OCI-LY7 (cell line): ENCODE measurements at regions not wholly inside any gene's neighbourhood (a gene's known extent, or its start where the extent isn't known, plus 50 kb on each side); places are given as distances from the start of the nearest gene placed in this dataset.

ENCODE experiments used
- BruUV-seq: library from RNA; stranded (reverse); fragments of 400-500 nt; replicated peaks from 2 replicates; lab custom pipeline; 2021; lab: Mats Ljungman, UMichigan
- CTCF ChIA-PET: fragments of 300-600 bp; sonication (Branson Sonifier 250); formaldehyde crosslinking; loops from one replicate; lab custom pipeline; 2022; ENCODE audit warnings: antibody characterized with exemption; ENCODE audit not compliant: unreplicated experiment; lab: Charles Lee
- POLR2A ChIA-PET: fragments of 300-600 bp; sonication (Branson Sonifier 250); formaldehyde crosslinking; loops from one replicate; lab custom pipeline; 2022; ENCODE audit warnings: antibody characterized with exemption; lab: Charles Lee
- DNase-seq: peaks from one replicate; pipeline ENCODE4 v3.0.0-alpha.2; 2015; ENCODE audit warnings: low spot score
- H2AFZ ChIP-seq: fragments of 200-600 bp; sonication (generic), shearing (Covaris generic); 2 replicates; pipeline ENCODE4 v1.6.1; 2014; ENCODE audit warnings: mild to moderate bottlenecking, antibody characterized with exemption, low read length, moderate library complexity
- H3K27ac ChIP-seq: fragments of 200-600 bp; sonication (generic); 2 replicates; pipeline ENCODE4 v1.5.1; 2014; ENCODE audit warnings: mixed run types, low read depth, mild to moderate bottlenecking, moderate library complexity, low read length, inconsistent platforms; ENCODE audit not compliant: poor library complexity, severe bottlenecking
- H3K36me3 ChIP-seq: fragments of 200-600 bp; sonication (generic); 2 replicates; pipeline ENCODE4 v1.6.1; 2014; ENCODE audit warnings: mild to moderate bottlenecking, antibody characterized with exemption, low read length, moderate library complexity, mixed read lengths; ENCODE audit not compliant: insufficient read depth
- H3K4me1 ChIP-seq: fragments of 200-600 bp; sonication (generic); 2 replicates; pipeline ENCODE4 v1.5.1; 2014; ENCODE audit warnings: mild to moderate bottlenecking, low read length; ENCODE audit not compliant: insufficient read depth, poor library complexity, severe bottlenecking
- H3K4me2 ChIP-seq: fragments of 200-600 bp; sonication (generic); 2 replicates; pipeline ENCODE4 v1.6.1; 2014; ENCODE audit warnings: mild to moderate bottlenecking, low read length
- H3K4me3 ChIP-seq: fragments of 200-600 bp; sonication (generic); 2 replicates; pipeline ENCODE4 v1.5.1; 2014; ENCODE audit warnings: mild to moderate bottlenecking, low read depth, low read length; ENCODE audit not compliant: poor library complexity, severe bottlenecking
- H3K79me2 ChIP-seq: fragments of 200-600 bp; sonication (generic); 2 replicates; pipeline ENCODE4 v1.6.1; 2016; ENCODE audit warnings: low read depth, mild to moderate bottlenecking, low read length, moderate library complexity, mixed read lengths; ENCODE audit not compliant: insufficient read depth
- H3K9me2 ChIP-seq: fragments of 200-600 bp; sonication (generic); 2 replicates; pipeline ENCODE4 v1.6.1; 2016; ENCODE audit warnings: mild to moderate bottlenecking, low read length, mixed read lengths; ENCODE audit not compliant: insufficient read depth
- H3K9me3 ChIP-seq: fragments of 200-600 bp; sonication (generic); 2 replicates; pipeline ENCODE4 v1.6.1; 2014; ENCODE audit warnings: mild to moderate bottlenecking, mixed run types, low read length, mixed read lengths
- H4K20me1 ChIP-seq: fragments of 200-600 bp; sonication (generic); 2 replicates; pipeline ENCODE4 v1.6.1; 2014; ENCODE audit warnings: mild to moderate bottlenecking, antibody characterized with exemption, low read length, moderate library complexity, mixed read lengths; ENCODE audit not compliant: insufficient read depth
- EZH2phosphoT487 ChIP-seq: fragments of 200-600 bp; sonication (generic); IDR thresholded peaks from 2 replicates; pipeline ENCODE4 v1.6.1; 2018; ENCODE audit warnings: low read depth, borderline replicate concordance, mild to moderate bottlenecking, mixed run types, antibody characterized with exemption, low read length, moderate library complexity, mixed read lengths
- intact Hi-C: fragments of 100-400 bp; cut with micrococcal nuclease; formaldehyde crosslinking; loops from one replicate; pipeline ENCODE4 v1.10.0; 2022; ENCODE audit not compliant: unreplicated experiment
- TF ChIP-seq, protein P1 (sequence below): fragments of 200-600 bp; sonication (generic); conservative IDR thresholded peaks from 2 replicates; pipeline ENCODE4 v1.5.1; 2014; ENCODE audit warnings: mild to moderate bottlenecking, antibody characterized with exemption, low read length, moderate library complexity, mixed read lengths

DNA sequence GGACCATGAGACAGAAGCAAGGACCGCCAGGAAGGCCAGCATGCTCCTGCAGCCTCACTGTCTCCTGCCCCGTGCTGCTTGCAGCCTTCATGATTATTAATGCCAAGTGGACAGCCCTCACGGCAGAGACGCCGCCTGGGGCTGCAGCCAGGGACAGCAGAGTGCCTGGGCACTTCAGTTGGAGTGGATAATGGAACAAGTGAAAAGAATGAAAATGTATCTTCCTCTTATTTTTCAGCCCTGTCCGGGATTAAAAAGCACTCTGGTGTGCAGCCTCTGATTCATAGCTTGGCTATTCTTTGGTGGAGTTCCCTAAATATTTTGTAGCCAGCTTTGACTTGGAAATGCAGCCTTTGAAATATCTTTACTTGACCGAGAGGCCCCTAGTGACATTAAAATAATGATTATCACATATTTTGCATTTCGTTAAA is 1404.2 kb downstream of the BRD1 start:
- Histone ChIP-seq H3K79me2 (no peaks in the 10 kb centered on the region), H3K4me1 (no peaks in the 10 kb centered on the region), H4K20me1 (no peaks in the 10 kb centered on the region), H3K9me2 (no peaks in the 10 kb centered on the region), H2AFZ (no peak overlapping the region), H3K36me3 (no peaks in the 10 kb centered on the region), H3K4me2 (no peak overlapping the region), H3K27ac (no peak overlapping the region), H3K4me3 (no peak overlapping the region), H3K9me3 (no peaks in the 10 kb centered on the region)
- TF ChIP-seq, protein P1, sequence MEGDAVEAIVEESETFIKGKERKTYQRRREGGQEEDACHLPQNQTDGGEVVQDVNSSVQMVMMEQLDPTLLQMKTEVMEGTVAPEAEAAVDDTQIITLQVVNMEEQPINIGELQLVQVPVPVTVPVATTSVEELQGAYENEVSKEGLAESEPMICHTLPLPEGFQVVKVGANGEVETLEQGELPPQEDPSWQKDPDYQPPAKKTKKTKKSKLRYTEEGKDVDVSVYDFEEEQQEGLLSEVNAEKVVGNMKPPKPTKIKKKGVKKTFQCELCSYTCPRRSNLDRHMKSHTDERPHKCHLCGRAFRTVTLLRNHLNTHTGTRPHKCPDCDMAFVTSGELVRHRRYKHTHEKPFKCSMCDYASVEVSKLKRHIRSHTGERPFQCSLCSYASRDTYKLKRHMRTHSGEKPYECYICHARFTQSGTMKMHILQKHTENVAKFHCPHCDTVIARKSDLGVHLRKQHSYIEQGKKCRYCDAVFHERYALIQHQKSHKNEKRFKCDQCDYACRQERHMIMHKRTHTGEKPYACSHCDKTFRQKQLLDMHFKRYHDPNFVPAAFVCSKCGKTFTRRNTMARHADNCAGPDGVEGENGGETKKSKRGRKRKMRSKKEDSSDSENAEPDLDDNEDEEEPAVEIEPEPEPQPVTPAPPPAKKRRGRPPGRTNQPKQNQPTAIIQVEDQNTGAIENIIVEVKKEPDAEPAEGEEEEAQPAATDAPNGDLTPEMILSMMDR, result no peak
- TF ChIP-seq EZH2phosphoT487, result no peak
- no TSS peak for BruUV-seq
- CTCF ChIA-PET, result no interaction called here
- DNase-seq, result no peak
- intact Hi-C loops, result no loop called here
- POLR2A ChIA-PET, result interaction anchor here (0.5 kb wide), 1 partner anchor 643 kb away, joined by 5 read pairs; no protein-coding TSS in a partner anchor

DNA sequence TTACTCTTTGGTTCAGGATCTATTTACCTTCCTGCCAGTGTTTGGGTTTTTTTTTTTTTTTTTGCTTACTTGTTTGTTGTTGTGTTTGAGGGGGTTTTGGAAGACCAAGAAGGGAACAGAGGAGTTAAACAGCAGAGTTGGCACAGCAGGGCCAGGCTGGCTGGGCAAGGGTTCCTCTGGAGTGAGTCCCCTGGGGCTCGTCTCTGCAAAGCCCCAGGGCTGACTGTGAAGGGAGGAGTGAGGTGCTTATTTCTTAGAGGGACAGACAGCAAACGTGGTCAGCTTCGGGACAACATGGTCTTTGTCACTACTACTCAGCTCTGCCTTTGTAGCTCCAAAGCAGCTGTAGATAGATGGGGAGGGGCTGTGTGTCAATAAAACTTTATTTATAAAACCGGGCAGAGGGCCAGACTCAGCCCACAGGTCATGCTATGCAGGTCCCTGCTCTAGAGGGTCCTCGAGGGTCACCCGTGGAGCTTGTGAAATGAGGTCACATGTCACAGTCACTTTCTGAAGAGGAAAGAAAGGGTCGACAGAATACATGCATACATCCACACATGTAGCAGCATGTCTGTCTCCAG is 1404.7 kb downstream of the BRD1 start:
- intact Hi-C loops, result no loop called here
- Histone ChIP-seq H3K4me3 (no peak overlapping the region), H3K27ac (no peak overlapping the region), H3K36me3 (no peaks in the 10 kb centered on the region), H3K9me2 (no peaks in the 10 kb centered on the region), H3K9me3 (no peaks in the 10 kb centered on the region), H3K79me2 (no peaks in the 10 kb centered on the region), H2AFZ (no peak overlapping the region), H4K20me1 (no peaks in the 10 kb centered on the region), H3K4me1 (no peaks in the 10 kb centered on the region), H3K4me2 (no peak overlapping the region)
- ChIA-PET POLR2A (interaction anchor here (0.5 kb wide), 1 partner anchor 644 kb away, joined by 5 read pairs; no protein-coding TSS in a partner anchor), CTCF (no interaction called here)
- no peak for TF ChIP-seq EZH2phosphoT487
- TF ChIP-seq, protein P1, result no peak
- no TSS peak for BruUV-seq
- no peak for DNase-seq

DNA sequence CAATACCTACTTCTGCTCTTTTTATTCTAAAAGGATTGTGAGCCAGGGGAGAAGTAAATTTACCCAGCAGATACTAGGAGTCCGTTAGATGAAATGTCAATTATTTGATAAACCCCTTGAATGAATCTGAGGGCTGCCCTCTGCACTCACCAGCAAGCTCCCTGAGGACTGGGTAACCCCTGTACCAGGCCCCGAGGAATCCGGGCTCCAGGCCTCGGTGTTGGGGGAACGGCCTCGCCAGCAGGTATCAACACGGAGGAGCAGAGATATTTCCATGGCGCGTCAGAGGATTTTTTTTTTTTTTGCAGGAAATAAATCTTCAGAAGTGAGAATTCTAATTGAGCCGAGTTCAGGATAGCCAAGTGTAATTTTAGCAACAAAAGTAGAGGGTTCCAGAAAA is 1408.8 kb downstream of the BRD1 start:
- H2AFZ ChIP-seq, result no peak overlapping the region
- H4K20me1 ChIP-seq, result no peaks in the 10 kb centered on the region
- no peaks in the 10 kb centered on the region for H3K79me2 ChIP-seq
- no peak overlapping the region for H3K4me3 ChIP-seq
- H3K4me2 ChIP-seq, result no peak overlapping the region
- H3K27ac ChIP-seq, result no peak overlapping the region
- TF ChIP-seq, protein P1, result no peak
- no peak for TF ChIP-seq EZH2phosphoT487
- H3K4me1 ChIP-seq, result no peaks in the 10 kb centered on the region
- POLR2A ChIA-PET, result no interaction called here
- DNase-seq, result no peak
- no peaks in the 10 kb centered on the region for H3K36me3 ChIP-seq
- no peaks in the 10 kb centered on the region for H3K9me2 ChIP-seq
- CTCF ChIA-PET, result no interaction called here
- intact Hi-C loops, result no loop called here
- H3K9me3 ChIP-seq, result no peaks in the 10 kb centered on the region
- BruUV-seq, result no TSS peak
